ENCODE measurements at regions not wholly inside any gene's neighbourhood (a gene's known extent, or its start where the extent isn't known, plus 50 kb on each side); places are given as distances from the start of the nearest gene placed in this dataset.
"Not testable (repeated sequence)": the region's sequence is repeated elsewhere in the genome, so short reads cannot be mapped to it uniquely, and the experiment has no call there.

DNA sequence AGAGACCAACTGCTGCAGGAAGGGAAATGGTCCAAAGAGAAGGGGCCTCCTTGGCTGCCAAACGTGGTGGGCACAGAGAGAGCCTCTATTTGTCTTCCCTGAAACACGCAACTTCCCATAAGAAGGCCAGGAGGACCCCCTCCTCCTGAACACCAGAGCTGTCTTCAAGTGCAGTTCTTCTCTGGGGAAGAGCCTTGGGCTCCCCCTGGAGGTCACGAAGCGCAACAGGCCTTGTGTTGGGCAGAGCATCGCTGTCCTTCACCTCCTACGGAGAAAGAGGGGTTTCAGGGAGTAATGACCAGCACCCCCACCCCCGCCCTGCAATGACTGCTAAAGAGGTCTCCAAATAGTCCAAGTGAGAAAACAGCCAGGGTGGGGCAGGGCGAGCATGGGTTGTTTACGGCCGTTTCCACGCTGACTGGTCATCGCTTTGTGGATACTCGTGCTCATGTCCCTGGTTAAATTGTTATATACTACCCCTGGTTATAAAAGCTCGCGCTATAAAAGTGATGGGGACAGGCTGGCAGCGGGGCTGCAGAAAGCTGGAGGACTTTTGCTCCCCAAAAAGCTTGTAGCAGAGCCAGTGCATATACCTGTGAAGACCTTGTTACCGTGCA lies 397.5 kb upstream of the ATP10A start:
- peak in 1 of 3 experiments; percentile 9 for DNase-seq (ENCODE audit: low read depth in 3 of 3)

DNA sequence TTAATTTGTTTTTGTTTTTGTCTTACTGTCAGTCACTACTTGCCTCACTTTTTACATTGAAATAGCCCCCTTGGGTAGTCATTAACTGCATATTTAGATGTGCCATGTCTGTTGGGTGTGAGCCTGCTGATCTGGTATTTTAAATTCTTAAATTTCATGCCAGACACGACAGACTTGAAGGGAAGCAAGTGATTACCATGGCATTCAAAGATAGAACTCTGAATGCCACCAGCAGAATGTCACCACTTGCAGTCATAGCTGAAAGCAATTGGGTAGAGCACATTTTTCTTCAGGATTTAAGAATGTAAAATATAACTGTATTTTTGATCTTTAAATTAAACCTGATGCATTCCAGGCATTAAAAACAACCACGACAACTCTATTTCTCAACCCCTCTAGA lies 396.5 kb upstream of the ATP10A start:
- no peak for DNase-seq (ENCODE audit: low read depth in 3 of 3)

DNA sequence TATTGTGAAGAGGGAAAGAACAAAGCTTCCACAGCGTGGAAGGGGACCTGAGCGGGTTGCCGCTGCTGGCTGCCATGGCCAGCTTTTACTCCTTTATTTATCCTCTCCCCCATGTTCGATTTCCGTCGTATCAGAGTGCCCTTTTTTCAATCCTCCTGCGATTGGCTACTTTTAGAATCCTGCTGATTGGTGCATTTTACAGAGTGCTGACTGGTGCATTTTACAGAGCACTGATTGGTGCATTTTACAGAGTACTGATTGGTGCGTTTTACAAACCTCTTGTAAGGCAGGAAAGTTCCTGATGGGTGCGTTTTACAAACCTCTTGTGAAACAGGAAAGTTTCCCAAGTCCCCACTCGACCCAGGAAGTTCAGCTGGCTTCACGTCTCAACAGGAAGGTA lies 381.7 kb upstream of the ATP10A start:
- not testable (repeated sequence) for DNase-seq (ENCODE audit: low read depth in 3 of 3)

DNA sequence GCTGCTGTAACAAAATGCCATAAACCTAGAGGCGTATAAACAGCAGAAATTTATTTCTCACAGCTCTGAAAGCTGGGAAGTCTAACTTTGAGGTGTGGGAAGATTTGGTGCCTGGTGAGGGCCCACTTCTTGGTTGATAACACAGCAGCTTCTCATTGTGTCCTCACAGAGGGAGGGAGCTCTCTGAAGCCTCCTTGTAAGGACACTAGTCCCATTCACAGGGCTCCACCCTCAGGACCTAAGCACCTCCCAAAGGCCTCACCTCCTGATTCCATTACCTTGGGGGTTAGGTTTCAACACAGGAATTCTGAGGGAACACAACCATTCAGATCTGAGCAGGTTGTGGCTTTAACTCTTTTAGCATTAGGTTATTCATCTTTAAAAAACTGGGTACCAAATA lies 380.3 kb upstream of the ATP10A start:
- no peak for DNase-seq (ENCODE audit: low read depth in 3 of 3)

DNA sequence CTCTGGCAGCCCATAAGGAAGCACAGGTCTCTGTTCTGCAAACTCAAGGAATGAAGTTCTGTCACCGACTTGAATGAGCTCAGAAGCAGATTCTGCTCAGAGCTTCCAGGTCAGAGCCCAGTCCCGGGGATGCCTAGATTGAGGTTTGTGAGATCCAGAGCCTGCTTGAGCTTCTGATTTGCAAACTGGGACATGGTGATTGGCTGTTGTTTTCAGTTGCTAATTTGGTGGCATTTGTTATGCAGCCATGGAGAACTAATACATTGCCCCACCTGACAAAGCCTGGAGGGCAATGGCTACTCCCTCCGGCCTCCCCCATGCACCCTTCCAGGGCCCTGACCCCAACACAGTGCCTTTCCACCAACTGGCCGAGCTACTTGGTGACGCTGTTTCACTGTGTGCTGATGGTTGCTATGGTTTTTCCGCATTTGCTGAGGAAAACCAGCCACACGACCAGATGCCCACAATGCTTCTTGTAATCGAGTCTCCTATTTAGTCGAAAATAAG lies 379.5 kb upstream of the ATP10A start:
- DNase-seq (ENCODE audit: low read depth in 3 of 3) = no peak

DNA sequence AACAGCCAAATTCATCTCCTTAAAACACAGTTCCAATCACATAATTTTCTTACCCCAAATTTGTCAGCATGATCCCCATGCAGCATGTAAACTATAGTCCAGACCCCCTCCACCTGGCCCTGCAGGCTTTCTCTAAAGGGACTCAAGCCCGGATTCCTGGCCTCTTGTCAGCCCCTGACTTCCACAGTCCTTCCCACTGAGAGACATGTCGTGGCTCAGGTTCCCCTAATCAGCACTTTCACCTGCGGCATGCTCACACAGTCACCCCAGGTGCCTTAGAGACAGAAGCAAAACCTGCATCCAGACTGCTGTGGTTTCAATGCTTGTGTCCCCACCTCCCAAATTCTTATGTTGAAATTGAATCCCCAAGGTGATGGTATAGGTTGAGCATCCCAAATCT lies 372.7 kb upstream of the ATP10A start:
- DNase-seq (ENCODE audit: low read depth in 3 of 3) = no peak

DNA sequence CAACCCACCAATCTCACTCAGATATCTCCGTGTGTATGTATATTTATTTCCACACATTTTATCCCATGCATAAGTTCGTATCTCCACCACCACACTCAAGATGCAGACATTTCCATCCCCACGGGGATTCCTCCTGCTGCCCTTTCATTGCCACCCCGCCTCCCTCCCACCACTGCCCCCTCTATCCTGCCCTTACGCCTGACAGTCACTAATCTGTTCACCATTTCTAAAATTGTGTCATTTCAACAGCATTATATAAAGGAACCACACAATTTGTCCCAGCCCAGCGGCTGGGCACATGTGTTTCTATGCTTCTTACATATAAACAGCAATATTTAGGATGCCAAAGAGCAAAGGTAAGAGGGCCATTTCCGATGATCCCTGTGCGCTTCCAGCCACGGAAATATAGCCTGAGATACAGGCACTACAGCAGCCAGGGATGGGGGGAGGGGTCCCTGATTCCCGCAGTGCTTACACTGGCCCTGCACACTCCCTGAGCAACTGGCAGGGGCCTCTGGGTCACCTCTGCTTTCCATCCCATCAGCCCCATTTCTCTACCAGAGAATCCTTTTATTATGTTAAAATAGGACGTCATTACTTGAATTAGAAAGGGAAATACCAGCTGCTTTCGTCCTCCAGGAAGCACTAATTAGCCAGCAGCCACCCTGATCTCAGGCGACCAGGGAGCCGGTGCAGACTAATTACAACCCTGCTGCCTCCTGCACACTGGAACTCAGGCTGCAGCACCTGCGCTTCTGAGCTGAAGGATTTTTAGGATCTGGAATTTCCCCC lies 372.0 kb upstream of the ATP10A start:
- DNase-seq (ENCODE audit: low read depth in 3 of 3) = no peak

DNA sequence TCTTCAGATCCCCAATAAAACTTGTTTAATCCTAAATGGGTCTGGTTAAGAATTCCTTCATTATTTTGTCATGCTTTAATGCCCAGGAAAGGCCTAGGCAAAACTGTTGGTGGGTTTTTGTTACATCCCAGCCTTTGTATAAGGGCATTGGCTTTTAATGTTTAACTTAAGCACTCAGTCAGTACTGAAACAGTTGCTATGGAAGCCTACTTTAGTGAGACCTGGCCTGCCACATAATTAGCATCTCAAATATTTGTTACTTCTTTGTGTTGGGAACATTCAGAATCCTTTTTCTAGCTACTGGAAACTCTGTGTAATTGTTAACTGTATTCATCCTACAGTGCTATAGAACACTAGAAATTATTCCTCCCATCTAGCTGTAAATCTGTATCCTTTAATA lies 369.6 kb upstream of the ATP10A start:
- DNase-seq (ENCODE audit: low read depth in 3 of 3) = no peak

DNA sequence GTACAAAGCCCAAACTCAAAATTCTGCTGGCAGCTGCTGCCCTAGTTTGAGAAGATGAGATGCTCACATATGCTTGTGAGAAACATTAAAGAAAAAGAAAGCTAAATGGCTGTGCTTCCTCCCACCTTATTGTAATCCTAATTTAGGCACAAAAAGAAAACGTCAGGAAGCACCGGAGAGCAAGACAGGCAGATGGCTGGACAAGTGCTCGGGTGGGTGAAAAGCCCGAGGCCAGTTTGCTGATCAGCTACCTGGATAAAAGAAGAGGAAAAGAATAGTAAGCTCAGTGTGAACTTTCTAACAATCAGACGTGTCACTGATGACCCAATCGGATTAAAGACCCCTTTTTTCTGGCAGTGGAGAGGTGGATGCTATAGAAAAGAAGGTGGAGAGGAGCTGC lies 368.0 kb upstream of the ATP10A start:
- no peak for DNase-seq (ENCODE audit: low read depth in 3 of 3)

DNA sequence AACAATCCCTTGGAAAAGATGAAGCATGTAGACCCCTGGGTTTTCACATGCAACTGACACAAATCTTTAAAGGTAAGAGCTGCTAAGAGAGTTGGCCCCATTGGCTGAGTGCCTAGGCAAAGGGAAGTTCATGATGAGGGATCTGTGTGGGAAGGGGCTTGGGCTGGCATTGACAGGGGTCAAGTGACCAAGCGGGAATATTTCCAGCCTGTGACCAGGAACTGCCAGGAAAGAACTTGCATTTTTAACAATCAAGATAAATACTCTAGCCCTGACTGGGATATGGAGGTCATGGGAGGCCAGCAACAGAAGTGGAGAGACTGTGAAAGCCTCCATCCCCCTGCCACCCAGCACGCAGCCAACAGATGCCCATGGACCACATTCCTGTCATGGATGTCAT lies 361.1 kb upstream of the ATP10A start:
- DNase-seq (ENCODE audit: low read depth in 3 of 3) = no peak

DNA sequence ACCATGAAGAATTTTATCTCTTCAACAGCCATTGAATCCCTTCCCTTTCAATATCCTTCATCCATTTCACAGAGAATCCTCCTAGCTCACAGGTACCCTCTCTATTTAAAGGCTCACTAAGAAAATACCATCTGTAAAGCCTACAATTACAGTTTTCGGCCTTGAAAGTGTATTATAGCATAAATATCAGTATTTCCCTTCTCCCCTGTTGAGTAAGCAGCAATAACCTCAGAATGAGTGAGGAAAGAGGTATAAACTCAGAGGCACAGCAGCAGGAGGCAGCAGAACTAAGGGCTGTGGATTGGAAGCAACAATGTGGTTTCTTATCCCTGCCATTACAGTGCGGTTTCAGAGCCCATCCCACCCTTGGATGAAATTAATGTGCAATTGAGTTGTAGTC lies 360.6 kb upstream of the ATP10A start:
- no peak for DNase-seq (ENCODE audit: low read depth in 3 of 3)

DNA sequence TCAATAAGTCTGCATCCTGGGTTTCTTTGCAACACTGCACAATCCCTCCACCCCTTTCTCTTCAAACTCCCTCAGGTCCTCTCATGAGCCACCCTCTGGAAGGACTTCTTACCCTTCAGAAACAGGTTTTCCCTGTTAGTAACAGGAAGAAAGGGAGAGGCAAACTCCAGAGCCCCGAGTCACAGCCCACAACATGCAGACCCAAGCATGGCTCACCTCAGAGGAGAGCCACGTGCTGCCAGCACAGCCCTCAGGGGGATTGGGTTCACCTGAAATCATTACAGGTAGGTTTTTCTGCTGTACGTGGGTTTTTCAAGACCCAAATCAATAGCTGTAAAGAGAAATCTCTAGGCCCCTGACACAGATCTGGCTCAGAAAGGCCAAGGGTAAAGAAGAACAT lies 359.7 kb upstream of the ATP10A start:
- DNase-seq (ENCODE audit: low read depth in 3 of 3) = no peak

DNA sequence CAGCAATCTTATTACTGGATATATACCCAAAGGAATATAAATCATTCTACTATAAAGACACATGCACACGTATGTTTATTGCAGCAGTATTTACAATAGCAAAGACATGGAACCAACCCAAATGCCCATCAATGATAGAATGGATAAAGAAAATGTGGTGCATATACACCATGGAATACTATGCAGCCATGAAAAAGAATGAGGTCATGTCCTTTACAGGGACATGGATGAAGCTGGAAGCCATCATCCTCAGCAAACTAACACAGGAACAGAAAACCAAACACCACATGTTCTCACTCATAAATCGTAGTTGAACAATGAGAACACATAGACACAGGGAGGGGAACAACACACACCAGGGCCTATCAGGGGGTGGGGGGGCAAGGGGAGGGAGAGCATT lies 353.9 kb upstream of the ATP10A start:
- not testable (repeated sequence) for DNase-seq (ENCODE audit: low read depth in 3 of 3)

DNA sequence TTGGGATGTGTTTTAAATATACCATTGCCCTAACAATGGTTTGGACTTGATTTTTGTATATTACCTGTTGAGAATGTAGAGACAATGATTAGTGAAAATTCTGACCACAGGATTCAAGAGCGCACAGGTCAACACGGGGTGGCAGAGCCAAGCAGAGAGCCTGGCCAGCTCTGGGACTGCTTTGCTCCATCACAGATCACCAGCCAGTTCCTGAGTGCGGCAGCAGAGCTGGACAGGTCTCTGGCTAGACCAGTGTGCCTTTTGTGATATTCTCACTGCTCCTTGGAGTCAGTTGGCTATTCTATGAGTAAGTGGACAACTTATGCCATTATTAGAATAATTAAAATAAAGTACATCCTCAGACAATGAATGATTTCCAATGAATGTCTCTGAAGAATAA lies 351.2 kb upstream of the ATP10A start:
- DNase-seq (ENCODE audit: low read depth in 3 of 3) = no peak

DNA sequence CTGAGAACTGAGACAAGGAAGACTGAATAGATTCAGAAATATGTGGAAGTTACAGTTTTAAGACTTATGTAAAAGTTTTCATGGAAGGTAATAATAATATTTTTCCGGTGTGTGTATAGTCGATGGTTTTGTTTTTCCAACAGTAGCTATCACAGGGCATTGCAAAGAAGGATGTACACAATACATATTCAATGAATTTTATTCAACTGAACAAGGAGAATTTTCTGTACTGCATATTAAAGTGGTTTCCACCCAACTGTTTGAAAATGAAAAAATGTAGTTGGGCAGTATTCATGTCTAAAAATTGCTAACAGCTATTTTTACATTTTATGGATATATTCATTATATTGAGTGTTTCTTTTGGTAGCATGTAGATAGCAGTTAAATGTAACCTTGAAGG lies 350.3 kb upstream of the ATP10A start:
- no peak for DNase-seq (ENCODE audit: low read depth in 3 of 3)

DNA sequence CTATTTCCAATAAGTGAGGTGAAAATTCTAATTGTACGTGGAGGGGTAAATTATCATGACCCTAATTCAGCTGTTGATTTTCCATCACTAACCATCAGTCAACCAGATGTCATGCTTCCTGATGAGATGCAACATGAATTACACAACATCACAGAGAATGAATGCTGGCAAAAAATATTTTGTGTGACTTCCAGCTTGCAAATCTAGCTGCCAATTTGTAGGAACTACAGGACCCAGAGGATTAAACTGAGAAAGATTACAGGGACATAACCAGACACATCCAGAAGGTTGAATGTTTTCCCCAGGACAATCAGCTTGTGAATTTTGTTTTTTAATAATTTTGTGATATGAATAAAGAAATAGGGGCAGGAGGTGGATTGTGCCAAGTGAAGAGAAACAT lies 349.0 kb upstream of the ATP10A start:
- DNase-seq (ENCODE audit: low read depth in 3 of 3) = no peak

DNA sequence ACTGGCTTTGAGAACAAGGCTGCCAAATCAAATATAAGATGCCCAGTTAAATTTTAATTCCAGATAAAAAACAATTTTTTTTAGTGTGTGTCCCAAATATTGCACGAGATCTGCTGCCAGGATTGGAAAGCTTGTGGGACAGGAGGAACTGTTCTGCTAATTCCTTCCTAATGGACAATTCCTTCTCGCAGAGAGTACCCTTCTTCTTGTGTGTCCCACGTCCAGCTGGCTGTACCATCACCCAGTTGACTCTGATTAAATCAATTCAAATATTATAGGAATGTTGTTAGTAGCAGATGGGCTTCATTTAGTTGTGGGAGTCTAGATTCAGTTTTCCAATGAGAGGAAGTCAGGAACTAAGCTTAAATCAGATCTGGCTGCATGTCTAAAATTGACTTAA lies 347.9 kb upstream of the ATP10A start:
- no peak for DNase-seq (ENCODE audit: low read depth in 3 of 3)

DNA sequence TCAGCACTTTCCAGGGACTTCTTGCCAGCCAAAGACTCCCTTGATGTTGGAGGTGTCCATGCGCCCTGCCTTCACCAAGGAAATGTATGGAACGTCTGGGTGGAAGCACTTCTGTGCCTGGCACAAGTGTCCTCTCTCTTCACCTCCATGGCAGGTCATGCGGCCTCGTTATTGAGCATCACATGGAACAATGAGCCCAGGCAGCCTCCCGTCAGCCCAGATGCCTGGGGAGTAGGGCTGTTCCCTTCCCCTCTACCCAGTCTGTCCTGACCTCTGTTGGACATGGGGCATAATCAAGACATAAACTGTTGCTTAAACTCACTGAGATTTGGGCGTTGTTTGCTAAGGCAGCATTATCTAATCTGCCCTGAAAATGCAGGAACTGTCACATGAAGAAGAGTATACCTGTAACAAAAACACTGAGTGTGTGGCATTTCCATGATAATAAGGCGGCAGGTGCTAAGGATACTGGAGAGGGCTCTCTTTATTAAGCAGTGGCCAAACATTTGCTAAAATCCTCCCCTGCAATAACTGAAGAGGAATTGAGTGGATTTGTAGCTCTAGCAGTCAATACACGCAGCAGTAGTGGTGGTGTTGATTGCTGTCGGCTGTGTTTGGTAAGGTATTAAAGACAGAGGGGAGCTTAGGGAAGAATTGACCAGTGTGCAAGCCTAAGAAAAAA lies 338.2 kb upstream of the ATP10A start:
- no peak for DNase-seq (ENCODE audit: low read depth in 3 of 3)

DNA sequence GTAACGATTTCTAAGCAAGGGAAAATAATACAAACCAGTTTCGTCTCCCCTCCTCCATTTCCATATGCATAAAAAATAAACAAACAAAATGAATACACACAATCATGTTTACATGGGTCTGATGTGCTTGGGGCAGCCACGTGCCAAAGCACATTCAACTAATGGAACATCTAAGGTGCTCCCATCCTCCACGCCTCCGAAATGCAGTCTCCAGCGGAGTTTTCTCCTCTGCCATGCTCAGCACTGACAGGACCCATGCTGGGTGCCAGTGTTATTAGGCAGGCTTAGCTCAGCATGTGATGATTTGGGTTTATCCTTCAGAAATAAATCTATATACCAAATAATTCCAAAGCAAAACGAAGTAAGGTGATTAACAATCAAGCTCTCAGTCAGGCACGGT lies 337.3 kb upstream of the ATP10A start:
- DNase-seq (ENCODE audit: low read depth in 3 of 3) = no peak

DNA sequence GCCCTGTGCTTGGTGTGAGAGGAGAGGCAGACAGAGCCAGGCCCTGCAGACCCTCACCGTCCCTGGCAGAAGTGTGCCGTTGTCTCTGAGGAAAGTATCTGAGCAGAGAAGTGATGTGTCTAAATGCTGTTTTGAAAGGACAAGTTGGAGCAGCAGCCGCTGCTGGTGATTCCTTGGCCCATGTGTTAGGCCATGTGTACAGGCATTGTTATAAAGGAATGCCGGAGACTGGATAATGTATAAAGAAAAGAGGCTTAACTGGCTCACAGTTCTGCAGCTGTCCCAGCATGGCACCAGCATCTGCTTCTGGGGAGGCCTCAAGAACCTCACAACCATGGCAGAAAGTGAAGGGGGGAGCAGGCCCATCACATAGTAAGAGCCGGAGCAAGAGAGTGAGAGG lies 334.6 kb upstream of the ATP10A start:
- DNase-seq (ENCODE audit: low read depth in 3 of 3) = no peak

DNA sequence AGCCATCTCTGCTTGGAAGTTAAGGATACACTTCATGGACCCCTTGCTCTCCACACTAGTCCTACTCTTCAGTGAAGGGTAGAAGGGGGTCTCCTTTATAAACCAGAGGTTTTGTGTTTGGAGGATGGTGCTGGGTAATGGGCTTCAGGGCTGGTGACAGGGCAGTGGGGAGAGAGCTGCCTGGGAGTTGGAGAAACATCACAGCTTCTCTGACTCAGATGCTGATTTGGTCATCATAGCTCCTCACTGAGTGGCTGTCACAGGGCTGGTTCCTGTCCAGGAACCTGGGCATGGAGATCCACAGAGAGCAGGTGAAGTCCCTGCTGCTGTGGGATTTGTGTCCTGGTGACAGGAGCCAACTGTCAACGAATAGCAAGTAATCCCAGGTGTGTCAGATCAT lies 333.9 kb upstream of the ATP10A start:
- no peak for DNase-seq (ENCODE audit: low read depth in 3 of 3)

DNA sequence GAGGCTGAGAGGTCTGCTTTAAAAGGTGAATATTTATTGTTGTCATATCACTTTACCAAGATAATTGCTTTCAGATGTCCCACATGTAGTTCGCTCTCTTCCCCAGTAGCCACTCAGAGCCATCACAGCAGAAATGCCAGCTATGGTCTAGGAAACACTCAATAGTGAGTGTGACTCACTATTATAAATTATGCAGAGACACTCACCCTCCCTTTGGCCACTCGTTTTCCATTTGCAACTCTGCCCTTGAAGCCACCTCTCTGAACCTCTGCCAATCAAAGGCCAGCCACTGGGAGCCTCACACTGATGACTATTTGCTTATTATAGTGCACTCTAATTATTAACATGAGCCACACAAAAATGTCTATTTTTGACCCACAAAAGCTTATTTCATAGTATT lies 328.1 kb upstream of the ATP10A start:
- no peak for DNase-seq (ENCODE audit: low read depth in 3 of 3)

DNA sequence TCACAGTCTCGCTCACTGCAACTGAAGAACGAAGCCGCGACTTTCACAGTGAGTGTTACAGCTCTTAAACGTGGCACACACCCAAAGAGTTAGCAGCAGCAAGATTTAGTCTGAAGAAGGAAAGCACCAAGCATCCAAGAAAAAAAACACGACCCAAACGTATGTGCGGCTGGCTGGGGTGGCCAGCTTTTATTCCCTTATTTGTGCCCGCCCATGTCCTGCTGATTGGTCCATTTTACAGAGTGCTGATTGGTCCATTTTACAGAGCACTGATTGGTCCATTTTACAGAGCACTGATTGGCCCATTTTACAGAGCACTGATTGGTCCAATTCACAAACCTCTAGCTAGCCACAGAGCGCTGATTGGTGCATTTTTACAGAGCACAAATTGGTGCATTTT lies 323.0 kb upstream of the ATP10A start:
- not testable (repeated sequence) for DNase-seq (ENCODE audit: low read depth in 3 of 3)
